HG02642 (cell line): ENCODE measurements at regions not wholly inside any gene's neighbourhood (a gene's known extent, or its start where the extent isn't known, plus 50 kb on each side); places are given as distances from the start of the nearest gene placed in this dataset.
"Not testable (repeated sequence)": the region's sequence is repeated elsewhere in the genome, so short reads cannot be mapped to it uniquely, and the experiment has no call there.

Experiments
- ATAC-seq: cut with Tn5 transposase; IDR thresholded peaks from one replicate; pipeline ENCODE4 v1.9.1; 2021; ENCODE audit warnings: mild to moderate bottlenecking; ENCODE audit not compliant: unreplicated experiment, poor library complexity

- no peak for ATAC-seq
Observed at GRCh38 chr1:55443175-55443915, 228.2 kb upstream of the USP24 start.

- ATAC-seq: no peak
Observed at GRCh38 chr1:55441489-55441888, 226.3 kb upstream of the USP24 start.

- ATAC-seq: no peak
Observed at GRCh38 chr1:55437692-55438091, 222.5 kb upstream of the USP24 start.

DNA sequence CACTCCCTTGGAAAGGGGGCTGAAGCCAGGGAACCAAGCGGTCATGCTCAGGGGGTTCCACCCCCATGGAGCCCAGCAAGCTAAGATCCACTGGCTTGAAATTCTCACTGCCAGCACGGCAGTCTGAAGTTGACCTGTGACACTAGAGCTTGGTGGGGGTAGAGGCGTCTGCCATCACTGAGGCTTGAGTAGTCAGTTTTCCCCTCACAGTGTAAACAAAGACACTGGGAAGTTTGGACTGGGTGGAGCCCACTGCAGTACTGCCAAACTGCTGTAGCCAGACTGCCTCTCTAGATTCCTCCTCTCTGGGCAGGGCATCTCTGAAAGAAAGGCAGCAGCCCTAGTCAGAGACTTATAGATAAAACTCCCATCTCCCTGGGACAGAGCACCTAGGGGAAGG, 215.6 kb upstream of the USP24 start:
- ATAC-seq: not testable (repeated sequence)

DNA sequence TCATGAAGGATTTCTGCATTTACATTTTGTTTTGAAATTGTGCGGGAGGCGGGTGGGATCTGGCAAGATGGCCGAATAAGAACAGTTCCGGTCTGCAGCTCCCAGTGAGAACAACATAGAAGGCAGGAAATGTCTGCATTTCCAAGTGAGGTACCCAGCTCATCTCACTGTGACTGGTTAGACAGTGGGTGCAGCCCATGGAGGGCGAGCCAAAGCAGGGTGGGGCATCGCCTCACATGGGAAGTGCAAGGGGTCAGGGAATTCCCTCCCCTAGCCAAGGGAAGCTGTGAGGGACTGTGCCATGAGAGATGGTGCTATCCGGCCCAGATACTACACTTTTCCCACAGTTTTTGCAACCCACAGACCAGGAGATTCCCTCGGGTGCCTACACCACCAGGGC, 215.0 kb upstream of the USP24 start:
- ATAC-seq: not testable (repeated sequence)

DNA sequence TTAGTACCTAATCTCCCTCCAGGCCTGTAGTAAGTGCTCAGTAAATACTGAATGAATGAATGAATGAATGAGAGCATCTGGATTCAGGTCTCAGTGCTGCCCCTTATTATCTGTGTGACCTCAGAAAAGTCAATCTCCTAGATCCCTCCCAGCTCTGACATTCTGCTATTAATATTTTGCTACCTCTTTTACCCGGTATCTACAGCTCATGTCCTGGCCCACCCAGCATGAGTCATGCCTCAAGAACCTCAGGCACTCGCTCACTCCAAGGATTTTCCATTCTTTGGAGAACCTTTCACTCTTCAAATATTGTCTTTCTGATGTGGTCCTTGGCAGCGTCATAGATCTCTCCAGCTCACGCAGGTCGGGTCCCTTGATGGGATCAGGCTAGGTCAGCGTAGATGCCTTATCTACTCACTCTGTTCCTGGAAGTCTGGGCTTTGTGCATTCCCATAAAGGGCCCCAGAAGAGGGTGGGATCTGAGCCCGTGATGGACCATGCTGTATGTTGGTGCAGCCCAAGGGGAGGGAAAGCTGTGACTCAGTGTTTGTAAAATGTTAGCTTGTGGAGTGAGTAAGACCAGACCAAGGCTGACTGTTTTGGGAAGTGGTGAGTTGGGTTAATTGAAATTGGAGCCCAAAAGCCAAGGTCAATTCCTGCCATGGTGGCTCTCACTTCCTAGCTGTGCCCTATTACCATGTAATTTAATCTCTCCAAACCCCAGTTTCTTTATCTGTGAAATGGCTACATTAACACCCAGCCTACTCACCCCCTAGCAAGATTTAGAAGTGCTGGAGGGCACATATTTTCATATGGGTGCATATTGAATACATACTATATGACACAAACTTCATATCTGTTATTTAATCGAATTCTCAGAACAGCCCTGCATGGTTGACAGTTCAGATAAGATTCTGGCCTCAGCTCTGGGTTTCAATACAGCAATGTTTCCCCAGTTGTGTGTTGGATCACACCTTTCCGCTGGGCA, 214.1 kb upstream of the USP24 start:
- no peak for ATAC-seq

GRCh38 chr1:55428231-55428630, 213.1 kb upstream of the USP24 start:
- ATAC-seq: no peak

GRCh38 chr1:55427606-55428005, 212.4 kb upstream of the USP24 start:
- no peak for ATAC-seq

GRCh38 chr1:55426619-55427018, 211.5 kb upstream of the USP24 start:
- ATAC-seq: no peak

- no peak for ATAC-seq
Observed at GRCh38 chr1:55426156-55426555, 211.0 kb upstream of the USP24 start.

DNA sequence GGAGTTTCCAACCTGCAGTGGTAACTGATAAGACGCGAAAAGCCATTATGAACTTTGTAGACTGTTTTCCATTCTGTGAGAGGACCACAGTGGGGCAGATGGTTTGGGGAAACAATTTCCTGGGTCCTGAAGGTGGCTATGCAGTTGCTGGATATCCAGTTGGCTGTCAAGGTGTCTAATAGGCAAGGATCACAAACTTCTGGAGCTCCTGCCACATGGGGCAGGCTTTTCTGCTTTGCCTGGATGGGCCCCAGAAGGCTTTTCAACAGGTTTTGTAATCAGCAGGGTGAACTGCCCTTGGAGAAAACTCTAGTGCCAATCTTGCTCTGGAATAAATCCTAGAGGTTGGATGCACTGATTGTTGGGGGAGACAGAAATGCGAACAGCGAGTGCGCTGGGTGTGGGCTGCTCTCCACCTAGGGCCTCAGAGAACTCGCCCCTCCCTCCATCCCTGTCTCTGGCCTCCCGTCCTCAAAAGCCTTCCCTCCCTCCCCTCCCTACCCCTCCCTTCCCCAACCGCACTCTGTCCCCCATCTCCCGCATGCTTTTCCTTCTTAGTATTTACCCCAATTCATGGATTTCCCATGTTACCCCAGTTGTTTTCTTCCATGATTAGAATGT, 210.3 kb upstream of the USP24 start:
- no peak for ATAC-seq

- no peak for ATAC-seq
Observed at GRCh38 chr1:55423376-55423775, 208.2 kb upstream of the USP24 start.

- ATAC-seq: no peak
Observed at GRCh38 chr1:55420929-55421716, 206.0 kb upstream of the USP24 start.

GRCh38 chr1:55420026-55420425, 204.9 kb upstream of the USP24 start:
- ATAC-seq: no peak

DNA sequence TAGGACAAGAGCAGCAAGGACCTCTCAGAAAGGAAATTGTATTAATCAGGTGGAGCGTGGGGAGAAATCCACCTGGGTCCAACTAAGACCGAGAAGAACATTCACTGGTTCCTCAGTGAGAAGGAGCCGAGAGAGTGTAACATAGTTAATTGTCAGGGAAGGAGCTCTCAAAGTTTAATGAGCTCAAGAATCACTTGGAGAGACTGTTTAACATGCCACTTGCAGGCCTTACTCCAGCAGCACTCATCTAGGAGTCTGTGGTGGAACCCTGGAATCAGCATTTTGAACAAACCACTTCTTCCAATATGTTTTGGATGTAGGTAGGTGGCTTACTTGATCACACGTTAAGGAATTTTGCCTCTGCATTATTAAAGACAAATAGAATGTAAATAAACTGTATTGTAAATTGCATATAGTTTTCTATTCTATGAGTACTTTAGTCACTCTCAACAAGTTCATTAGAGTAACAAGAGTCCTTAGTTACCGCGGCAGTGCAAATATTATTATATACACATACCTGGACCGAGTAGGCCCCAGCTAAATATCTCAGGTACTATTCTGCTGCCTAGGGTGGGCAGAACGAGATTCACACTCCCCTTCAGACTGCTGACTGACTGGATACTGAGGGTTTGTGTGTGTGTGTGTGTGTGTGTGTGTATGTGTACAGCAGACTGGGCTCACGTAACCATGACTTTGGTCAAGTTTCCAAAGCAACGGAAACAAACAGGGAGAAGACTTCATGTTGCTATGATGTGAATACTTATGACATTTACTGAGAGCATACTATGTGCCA, 203.2 kb upstream of the USP24 start:
- ATAC-seq: no peak

GRCh38 chr1:55416164-55416842, 201.1 kb upstream of the USP24 start:
- no peak for ATAC-seq

- ATAC-seq: no peak
Observed at GRCh38 chr1:55413286-55413685, 198.1 kb upstream of the USP24 start.

DNA sequence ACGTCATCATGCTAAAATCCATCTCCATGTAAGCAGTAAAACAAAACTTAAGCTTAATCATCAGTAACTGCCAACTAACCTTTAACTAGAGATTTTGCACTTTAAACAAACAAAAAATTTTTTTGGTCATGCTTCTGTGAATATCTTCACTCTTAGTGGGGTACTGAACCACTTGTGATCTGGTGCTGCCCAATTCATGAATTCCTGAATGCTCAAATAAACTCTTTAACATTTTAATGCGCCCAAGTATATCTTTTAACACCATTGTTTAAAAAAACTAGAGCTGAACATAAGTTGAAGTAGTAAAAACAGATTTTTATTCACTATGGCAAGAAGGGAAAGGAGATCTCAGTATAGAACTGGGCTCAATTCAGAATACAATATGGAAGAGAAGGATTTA, 196.9 kb upstream of the USP24 start:
- ATAC-seq: no peak
